Hematopoietic multipotent progenitor cell treated with erythropoietin and hydrocortisone succinate and interleukin-3 and kit ligand, for 15 days (in vitro differentiated cells): ENCODE measurements at regions not wholly inside any gene's neighbourhood (a gene's known extent, or its start where the extent isn't known, plus 50 kb on each side); places are given as distances from the start of the nearest gene placed in this dataset.

ENCODE experiments used
- DNase-seq: peaks from one replicate; pipeline ENCODE4 v3.0.0-alpha.2; 2015; ENCODE audit warnings: low spot score

DNA sequence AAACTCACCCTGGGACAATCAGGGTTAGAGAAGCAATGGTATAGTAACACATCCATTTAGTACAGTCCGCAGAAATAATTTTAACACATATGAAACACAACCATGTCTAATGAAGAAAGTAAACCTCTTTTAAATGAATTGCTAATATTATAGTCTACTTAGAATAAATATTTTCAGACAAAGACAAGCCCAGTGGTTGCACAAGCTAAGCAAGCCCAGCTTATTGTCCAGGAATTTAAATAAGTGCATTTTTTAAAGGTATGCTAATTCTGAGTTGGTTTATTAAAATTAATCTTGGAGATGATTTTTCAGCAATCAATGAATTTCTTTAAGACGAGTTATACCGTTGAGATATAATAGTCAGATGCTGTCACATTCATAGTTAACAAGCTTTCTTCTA, 118.8 kb upstream of the BLID start:
- DNase-seq: no peak

DNA sequence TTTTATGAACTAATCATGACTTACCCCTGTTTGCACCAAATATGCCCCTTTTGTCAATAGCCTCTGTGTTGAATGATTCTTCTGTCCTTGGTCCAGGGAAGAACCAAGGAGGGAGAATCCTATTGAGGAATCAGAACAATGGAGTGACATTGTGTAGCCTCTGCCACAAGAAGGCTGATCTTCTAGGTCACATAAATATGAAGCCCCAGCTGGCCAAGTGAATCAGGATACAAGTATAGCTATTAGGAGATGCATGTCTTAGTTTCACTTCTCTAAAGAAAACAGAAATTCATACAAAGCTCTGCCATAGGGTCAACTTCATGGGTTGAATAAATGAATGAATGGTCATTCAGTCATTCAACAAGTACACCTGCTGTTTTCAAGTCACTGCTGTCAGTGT, 118.2 kb upstream of the BLID start:
- DNase-seq: no peak

DNA sequence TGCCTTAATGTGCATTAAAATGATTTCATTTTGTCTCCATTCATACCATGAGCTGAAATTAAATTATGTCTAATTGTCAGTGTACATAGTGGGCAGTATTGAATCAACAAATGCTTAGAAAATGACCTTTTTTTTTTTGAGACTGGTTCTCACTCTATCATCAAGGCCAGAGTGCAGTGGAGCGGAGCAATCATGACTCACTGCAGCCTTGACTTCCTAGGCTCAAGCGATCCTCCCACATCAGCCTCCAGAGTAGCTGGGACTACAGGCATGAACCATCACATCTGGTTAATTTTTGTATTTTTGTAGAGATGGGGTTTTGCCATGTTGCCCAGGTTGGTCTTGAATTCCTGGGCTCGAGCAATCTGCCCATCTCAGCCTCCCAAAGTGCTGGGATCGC, 117.0 kb upstream of the BLID start:
- no peak for DNase-seq

DNA sequence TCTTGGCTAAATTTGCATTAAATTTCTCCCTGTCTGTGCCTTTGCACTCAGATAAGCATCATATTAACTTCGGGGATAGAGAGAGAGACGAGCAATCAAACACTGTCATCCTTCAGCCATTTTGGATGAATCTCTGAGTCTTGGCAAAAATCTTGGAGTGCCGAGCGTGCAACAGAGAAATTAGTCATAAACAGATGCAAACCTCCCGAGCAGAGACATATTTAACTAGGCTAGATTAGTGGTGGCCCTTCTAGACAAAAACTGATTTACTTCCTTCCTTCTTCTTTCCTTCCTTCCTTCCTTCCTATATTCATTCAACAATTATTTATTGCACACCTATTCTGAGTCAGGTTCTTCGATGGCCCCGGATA, 114.4 kb upstream of the BLID start:
- no peak for DNase-seq

DNA sequence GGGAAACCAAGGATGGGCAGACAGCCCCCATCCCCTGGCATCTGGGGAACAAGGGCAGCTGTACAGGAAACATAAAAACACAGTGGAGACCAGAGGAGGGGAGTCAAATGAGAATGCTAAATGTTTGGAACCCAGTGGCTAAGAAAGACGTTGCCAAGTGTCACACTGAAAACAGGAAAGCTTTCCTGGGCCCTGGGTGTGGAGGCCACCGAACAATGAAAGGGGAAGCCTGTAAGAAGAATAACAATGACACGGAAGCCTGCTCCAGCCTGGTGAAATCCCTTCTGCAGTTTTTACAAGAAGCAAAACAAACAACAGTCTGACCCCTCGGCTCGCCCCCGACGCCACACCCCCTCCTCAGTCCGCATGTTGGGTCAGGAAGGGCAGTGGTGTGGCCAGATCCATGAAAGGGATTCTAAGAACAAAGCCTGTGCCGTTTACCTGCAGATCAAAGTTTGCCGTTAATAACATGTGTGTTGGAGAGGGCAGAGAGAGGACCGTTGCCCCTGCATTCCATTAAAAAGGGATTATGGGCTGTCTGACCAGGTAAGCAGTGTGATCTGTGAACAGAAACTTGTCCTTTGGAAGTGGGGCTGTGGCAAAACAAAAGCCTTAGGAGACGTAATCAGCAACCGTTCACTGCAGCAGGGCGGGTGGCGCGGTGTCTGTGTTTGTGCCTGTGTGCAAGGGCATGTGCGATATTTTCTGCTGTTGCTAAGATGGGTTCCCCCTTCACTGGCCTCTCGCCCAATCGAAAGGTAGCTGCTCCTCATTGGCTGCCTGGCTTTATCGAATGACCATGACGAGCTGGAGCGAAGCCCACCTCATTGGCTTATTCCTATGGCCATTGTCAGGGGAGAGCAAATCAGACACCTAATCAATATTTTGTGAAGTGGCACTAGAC, 113.7 kb upstream of the BLID start:
- no peak for DNase-seq

DNA sequence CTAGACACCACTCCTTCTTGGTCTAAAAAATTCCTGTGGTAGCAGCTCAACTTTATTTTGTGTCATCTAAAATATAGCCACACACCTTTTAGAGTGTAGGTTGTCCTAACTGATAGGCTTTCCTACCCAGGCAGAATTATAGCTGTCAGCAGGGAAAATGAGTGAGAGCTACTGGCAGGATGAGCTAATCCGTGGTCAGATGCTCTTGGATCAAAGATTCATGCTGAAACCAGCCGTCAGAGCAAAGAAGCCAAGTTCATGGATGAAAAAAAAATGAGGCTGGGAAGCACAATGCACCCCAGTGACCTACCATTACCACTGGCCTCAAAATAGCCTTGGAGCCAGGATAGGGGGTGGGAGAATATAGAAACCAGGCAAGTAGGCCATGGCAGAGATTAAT, 113.1 kb upstream of the BLID start:
- no peak for DNase-seq

DNA sequence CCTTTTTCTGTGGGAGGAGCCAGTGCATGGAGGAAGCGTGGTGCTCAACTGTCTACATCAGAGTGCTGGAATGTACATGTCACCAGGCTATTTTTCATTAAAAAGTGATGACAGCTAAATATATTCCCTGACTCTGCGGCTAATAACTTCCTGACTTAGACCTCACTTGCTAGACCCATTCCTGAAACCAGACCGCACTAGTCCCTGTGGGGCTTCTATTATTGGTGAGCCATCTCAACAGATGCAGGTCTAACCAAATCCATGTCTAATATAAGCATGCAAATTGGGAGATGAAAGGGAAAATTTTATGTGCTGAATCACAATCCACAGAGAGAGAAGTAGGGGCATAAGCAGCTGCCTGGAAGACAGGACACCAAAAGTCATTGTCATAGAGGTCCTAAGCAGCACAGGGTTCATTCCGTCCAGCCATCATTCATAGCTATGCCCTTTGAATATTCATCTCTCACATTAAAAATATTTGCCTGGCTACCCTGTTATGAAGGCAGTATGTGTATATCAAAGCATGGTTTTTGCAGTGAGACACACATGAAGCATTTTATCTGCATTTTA, 110.9 kb upstream of the BLID start:
- DNase-seq: no peak

DNA sequence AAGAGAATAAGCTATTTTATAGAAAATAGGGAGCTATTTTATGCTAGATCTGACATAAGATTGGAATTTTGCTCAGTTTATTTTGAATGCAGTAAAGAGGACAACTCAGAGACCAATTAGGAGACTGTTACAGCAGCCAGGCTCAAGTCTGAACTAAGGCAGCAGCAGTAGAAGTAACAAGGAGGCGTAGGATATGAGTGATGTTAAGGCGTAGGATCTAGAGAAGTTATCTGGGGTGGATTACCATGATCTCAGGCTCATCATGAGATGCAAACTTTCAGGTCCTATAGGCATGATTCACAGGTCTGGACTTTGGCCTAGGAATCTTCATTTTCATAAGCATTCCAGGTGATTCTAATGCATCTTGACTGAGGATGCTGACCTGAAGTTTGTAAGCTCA, 108.9 kb upstream of the BLID start:
- DNase-seq: no peak

DNA sequence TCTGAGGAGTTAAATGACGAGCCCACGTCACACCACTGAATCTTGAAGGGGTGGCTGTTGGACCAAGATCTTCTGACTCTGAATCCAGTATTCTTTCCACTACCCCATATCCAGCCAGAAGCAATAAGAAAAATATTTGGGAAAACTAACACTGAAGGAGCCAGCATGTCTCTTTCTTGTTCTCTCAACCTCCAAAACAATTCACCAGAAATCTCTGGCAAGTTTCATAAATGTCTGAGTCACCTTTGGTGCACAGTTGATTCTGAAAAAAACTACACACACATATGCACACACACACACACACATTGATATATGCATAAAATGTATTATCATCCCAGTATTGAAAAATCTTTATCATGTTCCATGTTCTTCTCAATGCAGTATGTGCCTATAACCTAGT, 104.3 kb upstream of the BLID start:
- no peak for DNase-seq

DNA sequence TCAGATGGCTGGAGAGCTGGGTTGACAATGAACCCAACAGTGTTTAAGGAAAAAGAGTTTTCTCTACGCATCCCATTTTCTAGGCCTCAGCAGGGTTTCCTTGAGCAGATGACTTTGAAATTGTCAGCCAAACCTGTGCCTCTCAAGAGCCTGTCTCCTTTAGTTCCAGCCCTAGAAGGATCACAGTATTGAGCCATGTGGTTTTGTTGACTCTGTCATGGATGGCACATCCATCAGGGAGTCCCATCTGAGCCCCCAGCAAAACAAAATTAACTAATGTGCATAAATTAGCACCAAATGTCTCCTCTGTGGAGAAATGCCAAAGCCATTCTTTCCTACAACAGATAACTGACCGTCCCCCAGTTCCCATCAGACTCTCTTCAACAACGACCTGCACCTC, 103.8 kb upstream of the BLID start:
- no peak for DNase-seq

DNA sequence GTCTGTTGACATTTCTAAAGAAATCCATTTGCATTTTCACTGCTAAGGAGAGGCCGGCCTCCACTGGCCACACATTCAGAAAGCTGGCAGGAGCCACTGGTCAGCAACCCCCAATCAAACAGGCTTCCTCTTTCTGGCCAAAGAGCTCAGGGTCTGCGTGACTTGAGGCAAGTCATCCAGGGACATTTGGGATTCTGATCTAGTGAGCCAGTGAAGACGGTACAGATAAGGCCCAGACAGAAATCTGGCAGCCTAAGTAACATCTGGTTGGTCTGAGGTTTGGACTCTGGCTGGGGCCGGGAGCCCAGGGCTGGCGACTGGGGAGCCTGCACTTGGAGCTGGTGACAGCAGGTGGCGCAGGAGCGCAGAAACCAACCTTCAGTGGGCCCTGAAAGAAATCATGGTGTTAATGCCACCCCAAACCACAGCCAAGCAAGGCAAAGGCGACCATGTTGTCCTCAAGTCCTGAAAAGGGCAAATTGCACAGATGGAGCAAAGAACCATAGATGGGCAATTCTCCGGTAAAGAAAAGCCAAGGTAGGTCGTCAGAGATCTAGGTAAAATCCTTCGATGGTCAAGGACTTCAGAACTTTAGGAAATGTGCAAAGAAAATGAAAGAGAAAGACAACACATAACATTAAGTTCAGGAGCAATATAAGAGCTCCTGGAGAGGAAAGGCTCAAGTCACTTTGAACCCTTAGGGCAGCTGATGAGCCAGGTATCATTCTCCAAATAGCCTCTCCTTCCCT, 99.4 kb upstream of the BLID start:
- DNase-seq: no peak

DNA sequence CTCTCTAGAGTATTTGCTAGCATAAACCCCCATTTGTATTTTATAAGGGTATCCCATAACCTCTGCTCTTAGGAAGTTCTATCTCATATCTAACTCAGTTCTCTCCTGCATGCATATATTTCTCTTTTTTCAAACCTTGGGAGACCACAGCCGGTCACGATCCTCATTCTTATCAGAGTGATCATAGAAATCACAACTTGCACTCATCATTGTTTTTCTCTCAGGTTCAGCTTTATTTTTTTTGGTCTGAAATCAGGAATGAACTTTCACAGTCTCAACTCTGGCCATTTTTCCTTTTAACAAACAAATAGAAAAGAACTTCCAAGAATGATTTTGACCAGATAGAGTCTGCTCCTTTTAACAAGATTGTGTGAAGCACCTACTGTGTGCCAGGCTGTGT, 98.6 kb upstream of the BLID start:
- no peak for DNase-seq

DNA sequence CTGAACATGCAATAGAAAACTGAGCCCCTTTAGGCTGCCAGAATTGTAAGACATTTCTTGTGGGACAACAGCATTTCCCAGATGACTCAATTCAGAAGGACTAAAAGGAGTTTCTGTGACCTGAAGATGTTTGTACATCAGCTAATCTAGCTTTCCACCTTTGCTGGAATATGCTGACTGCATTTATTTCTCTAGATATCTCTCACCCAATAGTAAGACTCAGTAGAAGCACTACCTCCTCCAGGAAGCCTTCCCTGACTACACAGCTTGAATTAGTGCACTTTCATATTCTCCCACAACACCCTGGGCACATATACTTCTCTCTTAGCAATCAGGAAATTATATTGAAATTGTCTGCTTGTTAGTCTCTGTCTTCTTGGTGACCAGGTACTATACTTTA, 98.1 kb upstream of the BLID start:
- DNase-seq: no peak

DNA sequence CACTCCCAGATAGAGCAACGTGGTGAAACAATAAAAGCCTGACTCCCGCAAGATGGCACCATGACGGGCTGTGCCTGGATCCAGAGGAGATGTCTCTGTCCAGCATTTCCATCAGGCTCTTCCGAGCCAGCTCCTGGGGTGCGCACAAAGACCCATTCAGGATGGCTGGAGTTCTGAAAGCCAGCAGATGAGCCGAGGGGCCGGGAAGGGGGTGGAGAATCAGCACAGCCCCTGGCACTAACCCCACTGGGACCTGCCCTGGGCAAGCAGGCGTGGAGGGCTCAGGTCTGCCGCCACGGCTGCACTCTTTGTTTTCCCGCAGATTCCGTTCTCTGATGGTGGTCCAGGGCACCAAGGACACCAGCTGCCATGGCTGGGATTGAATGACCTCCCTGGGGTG, 97.2 kb upstream of the BLID start:
- DNase-seq: no peak

DNA sequence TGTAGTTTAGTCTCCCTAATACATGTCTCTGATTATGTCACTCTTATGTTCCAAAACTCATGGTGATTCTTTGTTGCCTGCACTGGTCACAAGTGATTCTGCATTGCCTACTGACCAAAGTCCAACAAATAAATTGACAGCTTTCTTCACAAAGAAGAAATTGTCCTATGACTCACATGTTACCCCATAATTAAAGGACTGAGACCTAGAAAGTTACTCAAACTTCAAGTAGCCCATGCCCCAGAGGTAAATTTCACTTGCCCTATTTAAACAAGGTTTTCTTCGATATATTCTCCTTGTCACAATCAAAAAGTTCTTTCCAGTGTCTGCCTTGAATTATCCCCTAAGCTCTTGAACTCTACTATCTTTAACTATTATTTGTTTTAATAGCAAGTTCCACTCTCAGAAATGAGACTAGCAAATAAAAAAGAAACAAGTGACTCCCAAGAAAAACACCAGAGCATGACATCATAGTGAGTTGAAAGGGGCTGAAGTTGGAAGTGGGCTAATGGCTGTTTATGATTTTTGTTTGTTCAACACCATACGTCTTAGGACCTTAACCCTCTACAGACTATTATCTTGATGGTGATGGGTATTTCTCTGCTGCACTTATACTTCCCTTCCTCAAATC, 94.5 kb upstream of the BLID start:
- no peak for DNase-seq

DNA sequence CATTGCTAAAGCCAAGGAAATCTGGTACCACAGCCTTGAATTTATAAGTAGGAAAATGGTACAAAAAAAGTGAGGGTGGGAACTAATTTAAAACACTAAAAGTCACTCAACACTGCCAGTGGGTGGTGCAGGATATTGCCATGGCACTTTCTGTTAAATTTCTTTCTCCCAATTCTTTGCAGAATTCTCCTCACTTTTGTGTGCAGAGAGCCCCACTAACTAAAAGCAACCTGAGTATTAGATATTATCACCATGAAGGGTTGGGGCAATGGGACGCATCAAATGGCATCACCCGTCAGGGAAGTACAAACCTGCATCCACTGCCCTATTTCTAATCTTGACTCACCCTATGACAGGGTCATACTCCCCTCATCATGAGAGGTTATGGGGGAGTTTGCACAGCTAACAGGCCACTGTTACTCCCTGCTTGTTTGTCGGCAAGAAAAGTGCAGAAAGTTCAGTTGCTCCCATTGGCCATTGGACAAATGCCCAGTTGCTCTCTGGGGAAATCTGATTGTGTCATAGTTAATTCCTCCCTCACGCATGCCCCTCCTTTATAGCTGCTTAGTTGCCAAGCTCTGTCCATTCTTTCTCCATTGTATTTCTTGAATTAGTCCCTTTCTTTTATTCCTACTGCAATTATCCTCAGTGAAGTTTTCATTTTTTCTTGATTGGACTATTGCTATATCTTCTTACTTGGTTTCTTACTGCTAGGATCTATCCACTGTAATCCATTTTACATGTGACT, 93.8 kb upstream of the BLID start:
- no peak for DNase-seq

DNA sequence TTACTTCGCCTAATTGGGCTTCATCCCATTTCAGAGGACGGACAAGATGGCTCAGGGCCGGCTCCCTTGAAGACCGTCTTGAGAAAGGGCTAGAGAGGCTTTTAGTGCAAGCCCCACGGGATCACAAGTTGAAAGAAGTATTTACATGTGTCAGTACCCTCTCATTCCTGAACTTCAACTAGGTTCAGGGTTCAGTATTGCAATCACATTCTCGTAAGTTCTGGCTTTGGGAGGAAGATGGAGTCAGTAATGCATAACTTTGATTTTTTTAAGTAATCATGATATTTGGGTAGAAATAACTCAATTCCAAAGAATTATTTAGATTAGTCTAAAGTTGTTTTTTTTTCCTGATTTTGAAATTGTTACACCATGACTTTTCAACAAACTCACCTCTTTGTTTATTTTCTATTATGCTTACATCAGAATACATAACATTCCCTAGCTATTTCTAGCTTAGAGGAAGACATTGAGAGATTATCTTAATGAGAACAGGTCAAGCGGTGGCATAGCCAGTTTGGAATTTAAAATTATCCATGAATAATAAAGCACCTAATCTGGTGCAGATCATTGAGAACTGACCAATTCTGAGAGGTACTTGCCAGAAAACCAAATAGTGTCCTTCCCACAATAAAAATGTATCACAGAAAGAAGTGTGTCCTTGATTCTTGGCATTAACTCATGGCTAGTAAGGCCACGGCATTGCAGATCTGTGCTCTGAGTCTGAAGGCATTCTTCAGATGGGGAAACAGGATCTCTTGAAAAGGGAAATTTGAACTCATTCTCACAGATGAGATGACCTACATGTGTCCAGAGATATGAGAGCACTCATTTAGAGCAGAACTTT, 92.1 kb upstream of the BLID start:
- DNase-seq: no peak

DNA sequence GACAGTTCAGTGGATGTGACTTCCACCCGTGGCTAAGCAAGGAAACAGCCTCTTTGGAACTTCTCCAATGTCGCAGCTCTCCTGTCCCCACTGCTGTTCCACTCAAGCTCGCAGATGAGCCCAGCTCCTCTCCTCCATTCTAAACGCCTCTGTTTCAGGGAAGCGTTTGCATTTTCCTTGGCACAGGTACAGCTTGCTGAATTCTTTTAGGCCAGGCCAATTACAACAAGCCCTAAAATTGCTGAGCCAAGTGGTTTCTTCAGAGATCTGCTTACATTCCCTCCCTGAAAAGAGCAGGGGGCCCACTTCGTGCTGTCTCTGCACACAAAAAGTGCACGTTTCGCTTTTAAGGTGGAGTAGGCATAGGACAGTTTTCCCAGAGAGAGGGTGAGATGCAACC, 91.5 kb upstream of the BLID start:
- DNase-seq: no peak

DNA sequence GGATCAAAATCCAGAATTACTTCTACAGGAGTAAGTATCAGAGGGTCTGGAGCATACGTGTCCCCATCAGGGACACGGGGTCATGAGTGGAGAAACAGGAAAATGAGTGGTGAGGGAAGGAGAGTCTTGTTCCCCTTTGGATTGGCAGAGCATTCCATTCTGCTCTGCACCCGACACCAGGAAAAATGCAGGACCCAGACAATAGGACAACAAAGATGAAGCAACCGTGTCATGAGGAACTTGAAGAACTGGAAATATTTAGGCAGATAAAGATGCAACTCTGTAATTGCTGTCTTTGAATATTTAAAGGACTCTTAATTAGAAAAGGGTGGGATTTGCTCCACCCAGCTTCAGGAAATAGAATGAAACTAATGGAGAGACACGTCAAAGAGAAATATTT, 89.0 kb upstream of the BLID start:
- DNase-seq: no peak

DNA sequence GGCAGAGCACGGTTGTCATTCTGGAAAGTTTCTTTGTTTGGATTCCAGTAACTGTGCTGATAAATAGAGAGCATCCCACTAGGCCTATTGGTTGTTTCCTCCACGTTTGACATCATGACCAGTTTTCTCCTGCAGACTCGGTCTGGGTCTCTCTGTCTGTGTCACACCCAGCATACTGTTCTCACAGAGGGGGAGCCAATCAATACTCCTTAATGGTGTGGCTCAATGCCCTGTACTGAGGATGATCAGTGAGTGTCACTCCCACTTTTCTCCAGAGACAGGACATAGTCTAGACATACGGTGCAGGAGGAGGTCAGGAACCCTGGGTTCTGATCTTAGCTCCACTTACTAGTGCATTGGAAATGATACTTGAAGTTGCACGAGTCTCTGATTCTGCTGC, 88.2 kb upstream of the BLID start:
- no peak for DNase-seq

DNA sequence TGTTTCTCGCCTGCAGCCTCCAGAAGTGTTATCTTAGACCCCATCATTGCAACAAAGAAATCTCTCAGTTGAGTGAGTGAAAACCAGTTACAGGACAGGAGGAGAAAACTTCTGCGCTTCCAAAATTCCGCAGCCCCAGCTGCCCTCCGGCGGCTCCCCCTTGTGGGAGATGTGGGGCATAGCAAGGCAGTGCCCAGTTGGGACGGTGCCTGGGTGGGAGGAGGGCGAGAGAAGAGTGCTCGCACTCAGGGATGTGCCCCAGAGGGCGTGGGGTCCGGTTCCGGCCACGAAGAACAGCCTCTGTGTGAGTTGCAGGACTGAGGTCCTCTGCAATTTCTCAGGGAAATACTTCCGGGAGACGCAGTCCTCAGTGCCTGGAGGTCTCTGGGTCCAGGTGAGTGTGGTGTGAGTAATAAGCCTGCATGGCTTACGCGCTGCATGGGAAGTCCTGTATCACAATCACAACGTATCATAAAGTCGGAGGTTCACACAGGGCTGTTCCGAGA, 87.0 kb upstream of the BLID start:
- DNase-seq: peak; percentile 13
